ENCODE measurements at regions not wholly inside any gene's neighbourhood (a gene's known extent, or its start where the extent isn't known, plus 50 kb on each side); places are given as distances from the start of the nearest gene placed in this dataset.
"Not testable (repeated sequence)": the region's sequence is repeated elsewhere in the genome, so short reads cannot be mapped to it uniquely, and the experiment has no call there.

GRCh38 chr18:55721006-55721405 lies 133.0 kb upstream of the TCF4 start:
- not testable (repeated sequence) for TF ChIP-seq CTCF (conservative IDR thresholded peaks at IDR 0.05 in 1 of 2, IDR thresholded peaks at IDR 0.05 in 1 of 2; ENCODE audit: low read depth in 1 of 2, low read length in 2 of 2); EZH2 (IDR thresholded peaks at IDR 0.05; ENCODE audit: low read length, missing control alignments)

Measured in fibroblast of lung (primary cell).